GM18526 (cell line): ENCODE measurements at regions not wholly inside any gene's neighbourhood (a gene's known extent, or its start where the extent isn't known, plus 50 kb on each side); places are given as distances from the start of the nearest gene placed in this dataset.

ENCODE experiments used
- POLR2A ChIP-seq: IDR thresholded peaks from 3 replicates; pipeline ENCODE4 v1.6.1; 2011; ENCODE audit not compliant: insufficient read length; ENCODE audit errors: extremely low read depth

- TF ChIP-seq POLR2A, result no peak
These were observed 50.5 kb downstream of the RGS12 start for GRCh38 chr4:3343358-3343757.

DNA sequence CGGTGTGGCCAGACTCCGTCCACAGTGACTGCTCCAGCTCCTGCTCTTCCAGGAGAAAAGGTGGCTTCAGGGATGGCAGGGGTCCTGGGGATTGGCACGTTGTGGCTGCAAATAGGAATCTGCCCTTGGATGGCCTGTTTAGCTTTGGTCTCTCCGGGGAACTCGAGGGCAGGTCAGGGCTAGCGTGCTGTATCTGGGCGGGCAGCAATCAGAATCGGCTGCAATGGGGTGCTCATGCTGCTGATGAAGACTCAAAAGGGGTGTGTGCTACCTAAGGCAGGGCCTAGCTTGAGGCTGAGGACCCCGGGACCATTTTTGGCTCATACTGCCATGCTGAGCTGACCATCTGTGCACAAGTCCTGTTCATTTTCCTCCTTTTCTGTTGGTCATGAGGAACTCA is 51.3 kb downstream of the RGS12 start:
- TF ChIP-seq POLR2A, result no peak

DNA sequence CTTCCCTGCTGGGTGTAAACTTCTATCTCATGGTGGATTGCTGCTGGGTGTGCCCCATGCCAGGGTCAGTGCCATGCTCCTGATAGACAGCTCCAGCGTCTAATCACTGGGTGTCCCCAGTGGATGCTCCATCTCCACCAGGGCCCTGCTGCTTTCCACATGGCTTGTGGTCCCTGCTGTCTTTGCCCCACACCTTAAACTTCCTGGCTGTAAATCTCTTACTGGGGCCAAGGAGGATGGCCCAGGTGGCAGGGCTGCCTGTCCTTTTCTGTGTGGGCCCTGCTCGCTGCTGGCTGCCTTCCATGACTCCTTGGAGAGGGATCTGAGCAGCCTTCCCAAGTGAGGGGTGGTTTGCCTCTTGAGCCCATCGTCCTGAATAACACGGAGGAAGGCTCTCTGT is 51.8 kb downstream of the RGS12 start:
- no peak for TF ChIP-seq POLR2A

DNA sequence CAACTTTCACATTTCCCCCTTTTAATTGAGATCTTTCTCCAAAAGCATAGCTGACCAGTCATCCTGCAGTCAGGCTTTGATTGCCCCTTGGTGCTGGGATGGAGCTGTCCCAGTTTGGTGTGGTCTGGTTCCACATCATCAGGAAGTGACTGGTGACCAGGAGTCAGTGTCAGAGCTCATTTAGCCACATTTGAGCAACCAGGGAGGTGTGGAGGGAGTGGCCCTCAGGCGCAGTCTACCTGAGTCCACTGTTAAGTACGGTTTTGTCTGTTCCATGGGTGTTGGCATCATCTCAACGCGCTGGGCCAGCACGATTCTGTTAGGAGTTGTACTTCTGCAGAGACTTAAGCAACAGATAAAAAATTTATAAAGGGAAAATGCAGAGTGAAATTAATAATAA is 52.6 kb downstream of the RGS12 start:
- TF ChIP-seq POLR2A, result no peak

- no peak for TF ChIP-seq POLR2A
These were observed 53.3 kb downstream of the RGS12 start for GRCh38 chr4:3346146-3346545.

DNA sequence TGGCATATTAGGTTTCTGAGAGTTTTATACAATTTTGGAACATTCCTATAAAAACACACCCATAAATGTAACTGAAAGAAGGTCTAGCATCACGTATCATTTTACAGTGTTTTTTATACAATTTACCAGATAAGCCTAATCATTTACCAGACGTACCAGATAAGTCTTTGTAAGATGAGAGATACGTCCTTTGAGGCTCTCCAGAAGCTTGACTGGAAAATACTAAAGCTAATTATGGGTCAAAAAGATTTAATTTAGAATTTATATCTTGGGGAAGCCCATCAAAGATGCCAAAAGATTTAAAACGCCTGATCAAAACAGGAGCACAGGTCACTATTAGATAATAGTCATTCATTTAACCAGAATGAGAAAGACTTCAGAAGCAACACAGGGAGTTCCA is 55.0 kb downstream of the RGS12 start:
- TF ChIP-seq POLR2A, result no peak

DNA sequence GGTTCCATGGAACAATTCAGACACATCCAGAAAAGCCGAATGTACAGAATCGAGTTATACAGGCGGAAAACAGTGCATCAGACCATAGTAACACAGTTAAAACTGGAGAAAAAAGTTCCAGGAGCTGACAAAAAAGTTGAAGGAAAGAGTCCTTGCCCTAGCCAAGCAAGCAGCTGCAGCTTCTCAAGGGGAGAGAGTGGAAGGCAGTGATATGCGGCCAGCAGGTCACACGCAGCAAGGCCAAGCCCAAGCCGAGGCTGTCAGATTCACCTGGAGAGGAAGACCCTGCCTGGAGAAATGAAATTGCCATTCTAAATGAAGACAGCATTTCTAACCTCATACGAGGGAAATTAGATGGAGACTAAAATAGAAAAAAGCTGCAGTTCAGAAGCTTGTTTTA is 55.8 kb downstream of the RGS12 start:
- TF ChIP-seq POLR2A, result no peak

DNA sequence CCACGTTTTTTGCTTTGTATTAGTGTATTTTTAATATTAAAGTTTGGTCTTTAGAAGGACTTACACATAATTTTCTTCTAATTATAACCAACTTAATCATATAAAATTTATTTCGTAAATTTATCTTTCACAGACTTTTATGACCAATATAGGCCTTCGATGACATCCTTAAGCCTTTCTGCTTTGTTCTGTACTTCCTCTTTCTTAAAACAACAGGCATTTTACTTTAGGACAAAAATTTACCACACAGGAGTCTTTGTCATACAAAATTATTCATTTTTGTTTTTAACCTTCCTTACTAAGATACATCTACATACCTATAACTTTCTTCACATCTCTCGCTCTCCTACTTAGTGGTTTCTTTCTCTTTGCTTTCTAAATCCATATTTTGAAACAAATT is 56.3 kb downstream of the RGS12 start:
- TF ChIP-seq POLR2A, result no peak

DNA sequence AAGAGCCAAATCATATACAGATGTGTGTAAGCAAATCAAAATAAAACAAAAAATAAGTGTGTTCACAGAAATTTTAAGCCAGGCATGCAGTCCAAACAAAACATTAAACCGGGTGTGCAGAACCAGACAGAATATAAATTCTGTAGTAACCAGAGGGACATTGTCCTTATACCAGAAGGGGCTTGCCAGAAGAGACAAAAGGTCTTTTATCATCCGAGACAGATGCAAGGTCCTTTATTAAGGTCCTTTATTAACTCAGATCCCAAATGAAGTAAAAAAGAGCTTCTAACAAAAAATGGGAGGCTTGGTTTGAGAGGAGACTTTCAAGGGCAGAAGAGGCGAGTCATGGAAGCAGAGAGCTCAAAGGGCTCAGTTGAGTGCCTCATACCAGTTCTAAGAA is 59.2 kb downstream of the RGS12 start:
- TF ChIP-seq POLR2A, result no peak

DNA sequence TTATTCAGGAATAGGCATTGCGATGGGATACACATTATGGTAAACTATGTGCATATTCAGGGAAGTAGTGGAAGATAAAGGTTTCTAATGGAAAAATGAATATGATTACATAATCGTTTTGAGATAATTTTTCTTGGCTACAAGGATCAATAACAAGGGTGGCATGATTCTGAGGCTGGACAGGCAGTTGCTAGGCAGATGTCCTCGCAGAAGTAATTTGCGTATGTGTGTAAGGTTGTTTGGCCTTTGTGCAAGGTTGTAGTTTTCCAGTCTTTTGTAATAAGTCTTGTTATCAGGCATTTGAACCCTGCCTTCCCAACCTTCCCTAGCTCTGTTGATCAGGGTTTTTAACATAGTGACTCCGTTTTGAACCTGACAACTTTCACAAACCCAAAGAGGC is 59.7 kb downstream of the RGS12 start:
- no peak for TF ChIP-seq POLR2A

- TF ChIP-seq POLR2A, result no peak
These were observed 60.2 kb downstream of the RGS12 start for GRCh38 chr4:3352941-3353594.

DNA sequence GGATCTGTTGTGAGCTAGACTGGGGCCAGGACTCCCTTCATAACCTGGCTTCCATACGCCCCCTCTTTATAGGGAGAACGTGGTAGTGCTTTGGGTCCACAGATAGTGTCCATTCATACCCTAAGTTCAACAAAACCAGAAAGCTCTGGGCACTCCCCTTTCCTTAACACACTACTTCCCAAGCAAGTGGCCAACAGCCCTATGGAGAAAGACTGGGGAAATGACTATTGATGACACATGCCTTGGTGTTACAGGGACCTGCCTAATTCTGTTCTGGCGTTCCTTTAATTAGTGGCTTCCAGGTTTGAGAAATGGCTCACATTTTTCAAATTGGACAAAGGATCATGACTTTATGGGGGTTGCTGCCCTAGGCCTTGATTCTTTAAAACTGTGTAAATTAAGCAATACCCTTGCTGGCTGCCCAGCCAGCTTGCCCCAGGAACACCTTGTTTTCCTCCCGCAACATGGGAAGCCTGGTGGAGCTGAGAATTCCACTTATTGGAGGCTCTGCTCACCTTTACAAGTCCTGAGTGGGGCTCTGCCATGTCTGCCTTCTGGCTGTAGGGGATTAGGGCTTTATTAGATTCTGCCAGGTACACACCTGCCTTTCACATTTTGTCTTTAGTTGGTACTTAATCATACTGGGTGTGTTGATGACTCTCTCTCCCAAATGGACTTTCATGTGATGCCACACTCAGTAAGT is 61.1 kb downstream of the RGS12 start:
- TF ChIP-seq POLR2A, result no peak

DNA sequence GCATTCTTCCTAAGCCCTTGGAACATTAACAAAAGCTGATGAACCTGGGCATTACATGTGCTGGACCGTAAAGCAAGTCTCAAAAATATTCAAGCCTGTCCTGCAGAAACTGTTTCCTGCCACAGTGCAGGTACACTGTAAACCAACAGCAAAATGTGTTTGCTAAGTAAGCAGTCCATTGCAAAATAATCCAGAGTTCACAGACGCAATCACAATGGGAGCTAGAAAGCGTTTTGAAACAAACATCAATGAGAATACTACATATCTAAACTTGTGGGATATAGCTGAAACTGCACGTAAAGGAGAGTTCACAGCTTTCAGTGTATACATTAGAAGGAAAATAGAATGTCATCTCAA is 61.6 kb downstream of the RGS12 start:
- TF ChIP-seq POLR2A, result no peak

DNA sequence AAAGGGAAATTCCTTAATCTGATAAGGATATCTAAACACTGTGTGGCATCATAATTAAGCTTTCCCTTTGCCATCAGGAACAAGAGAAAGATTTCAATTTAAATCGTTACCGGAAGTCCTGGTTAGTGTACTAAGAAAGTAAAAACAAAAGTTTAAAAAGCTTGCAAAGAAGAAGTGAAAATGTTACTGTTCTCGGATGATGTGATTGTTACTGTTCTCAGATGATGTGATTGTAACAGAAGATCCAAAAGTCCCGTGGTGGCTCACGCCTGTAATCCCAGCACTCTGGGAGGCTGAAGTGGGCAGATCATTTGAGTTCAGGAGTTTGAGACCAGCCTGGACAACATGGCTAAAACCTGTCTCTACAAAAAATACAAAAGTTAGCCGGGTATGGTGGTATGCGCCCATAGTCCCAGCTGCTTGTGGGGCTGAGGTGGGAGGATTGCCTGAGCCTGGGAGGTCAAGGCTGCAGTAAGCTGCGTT is 62.5 kb downstream of the RGS12 start:
- TF ChIP-seq POLR2A, result no peak

DNA sequence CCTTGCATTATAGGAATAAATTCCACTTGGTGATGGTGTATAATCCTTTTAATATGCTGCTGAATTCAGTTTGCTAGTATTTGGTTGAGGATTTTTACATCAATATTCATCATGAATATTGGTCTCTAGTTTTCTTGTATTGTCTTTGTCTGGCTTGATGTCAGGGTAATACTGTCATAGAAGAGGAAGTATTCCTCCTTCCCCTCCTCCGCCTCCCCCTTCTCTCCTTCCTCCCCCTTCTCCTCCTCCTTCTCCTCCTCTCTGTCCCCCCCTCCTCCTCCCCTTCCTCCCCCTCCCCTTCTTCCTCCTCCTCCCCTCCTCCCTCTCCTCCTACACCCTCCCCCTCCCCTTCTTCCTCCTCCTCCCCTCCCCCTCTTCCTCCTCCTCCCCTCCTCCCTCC is 65.8 kb downstream of the RGS12 start:
- no peak for TF ChIP-seq POLR2A

- TF ChIP-seq POLR2A, result no peak
These were observed 68.0 kb downstream of the RGS12 start for GRCh38 chr4:3360777-3361176.

DNA sequence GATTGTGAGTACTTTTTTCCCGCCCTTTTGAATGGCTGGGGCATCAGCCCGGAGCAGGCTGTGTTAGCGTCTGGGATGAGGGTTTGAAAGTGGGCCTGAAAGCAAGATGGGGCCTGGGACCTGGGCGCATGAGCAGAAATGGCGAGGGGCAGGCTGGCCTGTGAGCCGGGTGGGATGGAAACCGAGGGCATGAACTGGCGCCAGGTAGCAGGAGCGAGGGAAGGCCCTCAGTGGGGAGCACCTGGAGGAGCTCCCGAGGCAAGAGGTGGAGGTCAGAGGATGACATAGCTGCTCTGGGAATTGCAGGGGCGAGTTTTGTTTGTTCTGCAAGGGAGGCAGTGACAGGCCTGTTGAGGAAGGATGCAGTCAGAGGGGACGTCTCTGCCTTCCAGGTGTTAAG is 68.6 kb downstream of the RGS12 start:
- no peak for TF ChIP-seq POLR2A

DNA sequence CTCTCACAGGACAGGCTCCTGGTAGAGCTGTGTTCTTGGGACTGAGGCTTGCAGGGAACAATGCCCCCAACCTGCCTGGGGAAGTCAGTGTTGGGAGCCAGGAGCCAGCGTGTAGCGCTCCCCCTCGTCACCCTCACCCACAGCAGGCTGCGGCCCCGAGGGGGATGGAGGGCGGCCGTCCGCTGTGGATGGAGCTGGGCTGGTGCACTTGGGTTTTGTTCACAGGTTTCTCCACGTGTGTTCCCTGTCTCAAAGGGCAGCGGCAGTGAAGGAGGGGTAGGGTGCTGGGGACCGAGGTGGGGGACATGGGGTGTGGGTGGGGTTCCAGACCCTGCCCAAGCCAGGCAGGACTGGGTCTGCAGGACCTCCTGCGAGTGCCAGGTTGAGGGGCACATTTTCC is 69.1 kb downstream of the RGS12 start:
- TF ChIP-seq POLR2A, result no peak
